SK-N-MC (cell line): ENCODE measurements at regions not wholly inside any gene's neighbourhood (a gene's known extent, or its start where the extent isn't known, plus 50 kb on each side); places are given as distances from the start of the nearest gene placed in this dataset.

Experiments used
- EZH2 ChIP-seq: fragments of 200-600 bp; sonication (generic); IDR thresholded peaks from one replicate; pipeline ENCODE4 v1.6.1; 2017; ENCODE audit warnings: antibody characterized with exemption
- POLR2AphosphoS5 ChIP-seq: IDR thresholded peaks from 2 replicates; pipeline ENCODE4 v1.6.1; 2012; ENCODE audit warnings: mild to moderate bottlenecking, low read depth, low read length, borderline replicate concordance

DNA sequence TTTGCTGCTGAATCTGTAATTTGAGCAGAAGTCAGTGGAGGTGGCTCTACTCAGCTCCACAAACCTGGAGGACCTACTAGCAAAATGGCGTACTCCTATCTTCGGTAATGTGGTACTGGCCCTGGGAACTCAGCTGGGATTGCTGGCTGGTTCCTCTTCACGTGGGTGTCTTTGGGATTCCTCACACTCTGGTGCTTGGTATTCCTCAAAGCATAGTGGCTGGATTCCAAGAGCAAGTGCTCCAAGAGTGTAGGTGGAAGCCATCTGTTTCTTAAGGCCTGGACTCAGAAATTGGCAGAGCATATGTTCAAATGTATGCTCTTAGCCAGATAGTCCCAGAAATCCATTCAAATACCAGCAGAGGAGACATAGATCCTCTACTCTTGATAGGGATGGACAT, 281.9 kb upstream of the CDH7 start:
- no peak for TF ChIP-seq POLR2AphosphoS5
- TF ChIP-seq EZH2 = no peak
